ENCODE measurements at regions not wholly inside any gene's neighbourhood (a gene's known extent, or its start where the extent isn't known, plus 50 kb on each side); places are given as distances from the start of the nearest gene placed in this dataset.
A peak's percentile ranks its signal among the peaks of the same experiment; 100 is the strongest.
"Not testable (repeated sequence)": the region's sequence is repeated elsewhere in the genome, so short reads cannot be mapped to it uniquely, and the experiment has no call there.

GRCh38 chr10:32141018-32141807 lies 85.0 kb upstream of the KIF5B start:
- DNase-seq (ENCODE audit: low spot score), result no peak

- no peak for DNase-seq (ENCODE audit: low spot score)
Measured at GRCh38 chr10:32140403-32140802, 84.2 kb upstream of the KIF5B start.

- peak; percentile 91 for DNase-seq (ENCODE audit: low spot score)
Measured at GRCh38 chr10:32139223-32140073, 83.2 kb upstream of the KIF5B start.

GRCh38 chr10:32136927-32137326 lies 80.7 kb upstream of the KIF5B start:
- not testable (repeated sequence) for DNase-seq (ENCODE audit: low spot score)

GRCh38 chr10:32135796-32136195 lies 79.6 kb upstream of the KIF5B start:
- not testable (repeated sequence) for DNase-seq (ENCODE audit: low spot score)

- DNase-seq (ENCODE audit: low spot score), result no peak
Measured at GRCh38 chr10:32132357-32132946, 76.2 kb upstream of the KIF5B start.

GRCh38 chr10:32131388-32131787 lies 75.2 kb upstream of the KIF5B start:
- no peak for DNase-seq (ENCODE audit: low spot score)

GRCh38 chr10:32130788-32131187 lies 74.6 kb upstream of the KIF5B start:
- DNase-seq (ENCODE audit: low spot score), result no peak

GRCh38 chr10:32125023-32125422 lies 68.8 kb upstream of the KIF5B start:
- DNase-seq (ENCODE audit: low spot score), result no peak

GRCh38 chr10:32123021-32123420 lies 66.8 kb upstream of the KIF5B start:
- DNase-seq (ENCODE audit: low spot score), result no peak

- DNase-seq (ENCODE audit: low spot score), result no peak
Measured at GRCh38 chr10:32121648-32122047, 65.4 kb upstream of the KIF5B start.

- no peak for DNase-seq (ENCODE audit: low spot score)
Measured at GRCh38 chr10:32120147-32120546, 63.9 kb upstream of the KIF5B start.

GRCh38 chr10:32114508-32114907 lies 58.3 kb upstream of the KIF5B start:
- no peak for DNase-seq (ENCODE audit: low spot score)

- DNase-seq (ENCODE audit: low spot score), result peak; percentile 26
Measured at GRCh38 chr10:32112055-32112454, 55.8 kb upstream of the KIF5B start.

- no peak for DNase-seq (ENCODE audit: low spot score)
Measured at GRCh38 chr10:32111585-32111984, 55.4 kb upstream of the KIF5B start.

- no peak for DNase-seq (ENCODE audit: low spot score)
Measured at GRCh38 chr10:32110790-32111189, 54.6 kb upstream of the KIF5B start.

GRCh38 chr10:32109603-32110002 lies 53.4 kb upstream of the KIF5B start:
- no peak for DNase-seq (ENCODE audit: low spot score)
